PC-9 (cell line): ENCODE measurements at regions not wholly inside any gene's neighbourhood (a gene's known extent, or its start where the extent isn't known, plus 50 kb on each side); places are given as distances from the start of the nearest gene placed in this dataset.

Experiments used
- BruUV-seq: library from RNA; stranded (reverse); fragments of 400-500 nt; replicated peaks from 2 replicates; lab custom pipeline; 2021; lab: Mats Ljungman, UMichigan
- CTCF ChIA-PET: fragments of 300-600 bp; sonication (Branson Sonifier 250); formaldehyde crosslinking; loops from one replicate; lab custom pipeline; 2022; ENCODE audit warnings: antibody characterized with exemption; lab: Charles Lee
- POLR2A ChIA-PET: fragments of 300-600 bp; sonication (Branson Sonifier 250); formaldehyde crosslinking; loops from one replicate; lab custom pipeline; 2022; ENCODE audit warnings: antibody characterized with exemption; ENCODE audit not compliant: unreplicated experiment; lab: Charles Lee
- DNase-seq, 2 experiments: peaks; one replicate each; pipeline versions ENCODE4 v3.0.0 to v3.0.0-alpha.2; 2015 to 2022; ENCODE audit warnings: mixed read lengths in 1 of 2
- H2AFZ ChIP-seq: fragments of 200-600 bp; sonication (generic); 2 replicates; pipeline ENCODE4 v1.8.1; 2017; ENCODE audit warnings: antibody characterized with exemption
- H3F3A ChIP-seq: fragments of 200-600 bp; sonication (generic); 2 replicates; pipeline ENCODE4 v1.8.1; 2017; ENCODE audit warnings: antibody characterized with exemption, mild to moderate bottlenecking, low read depth; ENCODE audit not compliant: insufficient read depth
- H3K27ac ChIP-seq: fragments of 200-600 bp; sonication (generic); 2 replicates; pipeline ENCODE4 v1.6.1; 2016; ENCODE audit warnings: mixed run types
- H3K27me3 ChIP-seq: fragments of 200-600 bp; sonication (generic); 2 replicates; pipeline ENCODE4 v1.6.1; 2016; ENCODE audit warnings: low read depth, mixed run types; ENCODE audit not compliant: insufficient read depth
- H3K36me3 ChIP-seq: fragments of 200-600 bp; sonication (generic); 2 replicates; pipeline ENCODE4 v1.6.1; 2016; ENCODE audit warnings: low read depth, mixed run types
- H3K4me1 ChIP-seq: fragments of 200-600 bp; sonication (generic); replicated peaks from 2 replicates; pipeline ENCODE4 v1.6.1; 2016; ENCODE audit warnings: mixed run types; ENCODE audit not compliant: insufficient read depth
- H3K4me2 ChIP-seq: fragments of 200-600 bp; sonication (generic); 2 replicates; pipeline ENCODE4 v1.6.1; 2017; ENCODE audit warnings: mixed run types
- H3K4me3 ChIP-seq: fragments of 200-600 bp; sonication (generic); 2 replicates; pipeline ENCODE4 v1.6.1; 2016; ENCODE audit warnings: mixed run types
- H3K79me2 ChIP-seq: fragments of 200-600 bp; sonication (generic); 2 replicates; pipeline ENCODE4 v1.6.1; 2017; ENCODE audit warnings: low read depth, mixed run types
- H3K9me2 ChIP-seq: fragments of 200-600 bp; sonication (generic); 2 replicates; pipeline ENCODE4 v1.8.1; 2017; ENCODE audit warnings: mild to moderate bottlenecking; ENCODE audit not compliant: insufficient read depth
- H3K9me3 ChIP-seq: fragments of 200-600 bp; sonication (generic); 2 replicates; pipeline ENCODE4 v1.8.1; 2016; ENCODE audit warnings: low read depth; ENCODE audit not compliant: insufficient read depth
- H4K20me1 ChIP-seq: fragments of 200-600 bp; sonication (generic); 2 replicates; pipeline ENCODE4 v1.8.1; 2017; ENCODE audit not compliant: insufficient read depth
- CTCF ChIP-seq: fragments of 200-600 bp; sonication (generic); conservative IDR thresholded peaks from 2 replicates; pipeline ENCODE4 v1.6.1; 2017; ENCODE audit warnings: mixed run types, antibody characterized with exemption, mild to moderate bottlenecking, moderate library complexity
- EZH2 ChIP-seq: fragments of 200-600 bp; sonication (generic); IDR thresholded peaks from 2 replicates; pipeline ENCODE4 v1.8.0; 2017; ENCODE audit warnings: antibody characterized with exemption, low read depth
- intact Hi-C: fragments of 100-400 bp; cut with micrococcal nuclease; formaldehyde crosslinking; loops from one replicate; pipeline ENCODE4 v1.10.0; 2022; ENCODE audit not compliant: unreplicated experiment

DNA sequence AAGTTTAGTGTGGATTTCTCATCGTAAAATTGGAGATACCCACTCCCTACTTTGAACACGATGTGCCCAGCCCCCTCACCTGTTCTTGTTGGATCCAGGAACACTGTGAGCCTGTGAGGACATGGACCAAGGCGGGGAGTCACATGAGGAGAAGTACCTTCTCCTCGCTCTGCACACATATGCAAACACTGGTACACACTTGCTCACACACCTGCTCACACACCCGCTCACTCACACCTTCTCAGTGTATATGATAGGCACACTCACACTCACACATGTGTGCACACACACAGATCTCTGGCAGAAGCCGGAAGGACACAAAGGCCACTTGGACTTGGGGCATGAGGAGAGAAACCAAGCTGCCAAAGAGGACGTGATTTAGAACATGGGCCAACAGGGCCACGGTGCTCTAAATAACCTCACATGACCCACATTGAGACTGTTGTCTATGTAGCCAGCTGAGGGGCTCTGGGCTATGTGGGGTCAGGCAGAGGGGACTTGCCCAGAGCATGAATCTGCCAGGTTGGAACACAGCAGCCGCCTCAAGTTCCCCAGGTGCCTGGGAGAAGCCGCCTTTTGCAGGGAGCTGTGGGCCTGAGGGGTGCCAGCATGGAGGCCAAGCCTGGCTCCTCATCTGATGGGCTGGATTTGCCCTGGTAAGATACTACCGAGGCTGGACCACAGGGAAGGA, 283.0 kb upstream of the IRX4 start:
- no peaks in the 10 kb centered on the region for H3K9me2 ChIP-seq
- no peak for DNase-seq
- H3K9me3 ChIP-seq, result no peaks in the 10 kb centered on the region
- no peaks in the 10 kb centered on the region for H3K79me2 ChIP-seq
- intact Hi-C loops, result no loop called here
- no peaks in the 10 kb centered on the region; the same call in 1 of the 2 replicates for H4K20me1 ChIP-seq
- TF ChIP-seq EZH2, result no peak
- TF ChIP-seq CTCF, result no peak
- no peak overlapping the region for H2AFZ ChIP-seq
- no peak overlapping the region for H3K4me2 ChIP-seq
- BruUV-seq, result no TSS peak
- no peak overlapping the region for H3K27ac ChIP-seq
- ChIA-PET POLR2A (no interaction called here), CTCF (no interaction called here)
- H3K4me3 ChIP-seq, result no peak overlapping the region
- H3F3A ChIP-seq, result no peaks in the 10 kb centered on the region
- no peaks in the 10 kb centered on the region for H3K4me1 ChIP-seq
- H3K27me3 ChIP-seq, result peaks cover 93% of the 10 kb centered on the region
- H3K36me3 ChIP-seq, result no peaks in the 10 kb centered on the region

DNA sequence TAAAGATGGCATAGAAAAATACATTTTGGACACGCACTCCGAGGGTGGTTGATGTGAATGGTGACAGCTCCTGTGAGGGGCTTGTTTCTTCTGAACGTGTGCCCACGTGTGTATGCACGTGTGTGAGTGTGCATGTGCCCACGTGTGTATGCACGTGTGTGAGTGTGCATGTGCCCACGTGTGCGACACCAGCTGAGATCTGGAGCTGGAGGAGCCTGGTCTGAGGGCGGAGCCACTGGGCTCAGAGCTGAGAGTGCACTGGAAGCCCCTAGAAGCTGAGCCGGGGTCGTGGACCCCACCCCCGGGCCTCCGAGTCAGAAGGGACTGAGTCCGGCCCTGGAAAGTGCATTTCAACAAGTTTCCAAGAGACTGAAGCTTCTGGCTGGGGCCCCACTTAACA, 282.5 kb upstream of the IRX4 start:
- Histone ChIP-seq H3F3A (no peaks in the 10 kb centered on the region), H3K27ac (no peak overlapping the region), H4K20me1 (no peaks in the 10 kb centered on the region; the same call in 1 of the 2 replicates), H2AFZ (no peak overlapping the region), H3K4me3 (no peak overlapping the region), H3K4me1 (no peaks in the 10 kb centered on the region), H3K36me3 (no peaks in the 10 kb centered on the region), H3K79me2 (no peaks in the 10 kb centered on the region), H3K9me3 (no peaks in the 10 kb centered on the region), H3K4me2 (no peak overlapping the region), H3K27me3 (peaks cover 87% of the 10 kb centered on the region), H3K9me2 (no peaks in the 10 kb centered on the region)
- ChIA-PET CTCF (no interaction called here), POLR2A (no interaction called here)
- intact Hi-C loops, result no loop called here
- BruUV-seq, result no TSS peak
- no peak for TF ChIP-seq EZH2
- TF ChIP-seq CTCF, result no peak
- no peak for DNase-seq

- CTCF ChIA-PET, result no interaction called here
- no peaks in the 10 kb centered on the region for H3K79me2 ChIP-seq
- no peaks in the 10 kb centered on the region for H3F3A ChIP-seq
- no peaks in the 10 kb centered on the region for H3K36me3 ChIP-seq
- H3K4me1 ChIP-seq, result no peaks in the 10 kb centered on the region
- no peak overlapping the region for H3K4me2 ChIP-seq
- TF ChIP-seq CTCF (no peak), EZH2 (no peak)
- POLR2A ChIA-PET, result no interaction called here
- H3K9me3 ChIP-seq, result no peaks in the 10 kb centered on the region
- H4K20me1 ChIP-seq, result no peaks in the 10 kb centered on the region; the same call in 1 of the 2 replicates
- BruUV-seq, result no TSS peak
- peaks cover 86% of the 10 kb centered on the region for H3K27me3 ChIP-seq
- H3K9me2 ChIP-seq, result no peaks in the 10 kb centered on the region
- no peak for DNase-seq
- intact Hi-C loops, result no loop called here
- H3K27ac ChIP-seq, result no peak overlapping the region
- H3K4me3 ChIP-seq, result no peak overlapping the region
- H2AFZ ChIP-seq, result no peak overlapping the region
These were observed 281.9 kb upstream of the IRX4 start for GRCh38 chr5:2164586-2164985.
